HEK293 (cell line): ENCODE measurements at regions not wholly inside any gene's neighbourhood (a gene's known extent, or its start where the extent isn't known, plus 50 kb on each side); places are given as distances from the start of the nearest gene placed in this dataset.

Experiments
- OVOL3 ChIP-seq: fragments of 450-650 bp; formaldehyde crosslinking; IDR thresholded peaks from 2 replicates; pipeline ENCODE4 v1.5.1; 2016; ENCODE audit warnings: missing biosample characterization, missing genetic modification characterization
- TCF7L2 ChIP-seq: IDR thresholded peaks from 2 replicates; pipeline ENCODE4 v1.6.1; 2011; ENCODE audit warnings: low read depth, mild to moderate bottlenecking, inconsistent platforms, low read length, moderate library complexity, borderline replicate concordance
- ZNF202 ChIP-seq: fragments of 450-650 bp; formaldehyde crosslinking; IDR thresholded peaks from 2 replicates; pipeline ENCODE4 v1.5.1; 2016; ENCODE audit warnings: missing biosample characterization, missing genetic modification characterization, borderline replicate concordance
- TF ChIP-seq, protein P1 (sequence below): fragments of 450-650 bp; formaldehyde crosslinking; IDR thresholded peaks from 2 replicates; pipeline ENCODE4 v1.5.1; 2016; ENCODE audit warnings: missing biosample characterization, missing genetic modification characterization
- TF ChIP-seq, protein P2 (sequence below): sonication (generic); formaldehyde crosslinking; IDR thresholded peaks from 2 replicates; pipeline ENCODE4 v1.8.1; 2022; ENCODE audit warnings: mild to moderate bottlenecking, moderate library complexity, missing genetic modification reagents
- TF ChIP-seq, protein P3 (sequence below): fragments of 450-650 bp; formaldehyde crosslinking; IDR thresholded peaks from 2 replicates; pipeline ENCODE4 v1.5.1; 2017; ENCODE audit warnings: missing biosample characterization, mild to moderate bottlenecking, missing genetic modification characterization, moderate library complexity

DNA sequence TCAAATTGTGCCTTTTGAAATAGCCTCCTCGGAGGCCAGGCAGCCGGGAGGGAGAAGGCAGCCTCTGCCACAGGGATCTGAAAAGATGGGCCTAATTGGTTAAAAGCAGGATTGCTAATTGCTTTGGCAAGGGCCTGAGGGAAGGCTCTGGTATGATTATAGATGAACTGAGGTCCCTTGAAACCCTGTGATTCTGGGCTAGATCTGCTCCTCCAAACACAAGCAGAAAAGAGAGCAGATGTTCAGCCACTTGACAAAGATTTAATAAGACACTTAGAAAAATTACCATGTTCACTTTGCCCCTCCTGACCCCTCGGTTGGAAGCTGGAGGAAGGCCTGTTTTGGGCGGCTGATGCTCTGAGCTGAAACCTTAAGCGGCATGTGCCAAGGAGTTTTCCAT is 209.5 kb upstream of the MPHOSPH6 start:
- TF ChIP-seq TCF7L2 (no peak), ZNF202 (tag by site-specific recombination) (no peak), OVOL3 (tag by site-specific recombination) (no peak)
- TF ChIP-seq, protein P1, sequence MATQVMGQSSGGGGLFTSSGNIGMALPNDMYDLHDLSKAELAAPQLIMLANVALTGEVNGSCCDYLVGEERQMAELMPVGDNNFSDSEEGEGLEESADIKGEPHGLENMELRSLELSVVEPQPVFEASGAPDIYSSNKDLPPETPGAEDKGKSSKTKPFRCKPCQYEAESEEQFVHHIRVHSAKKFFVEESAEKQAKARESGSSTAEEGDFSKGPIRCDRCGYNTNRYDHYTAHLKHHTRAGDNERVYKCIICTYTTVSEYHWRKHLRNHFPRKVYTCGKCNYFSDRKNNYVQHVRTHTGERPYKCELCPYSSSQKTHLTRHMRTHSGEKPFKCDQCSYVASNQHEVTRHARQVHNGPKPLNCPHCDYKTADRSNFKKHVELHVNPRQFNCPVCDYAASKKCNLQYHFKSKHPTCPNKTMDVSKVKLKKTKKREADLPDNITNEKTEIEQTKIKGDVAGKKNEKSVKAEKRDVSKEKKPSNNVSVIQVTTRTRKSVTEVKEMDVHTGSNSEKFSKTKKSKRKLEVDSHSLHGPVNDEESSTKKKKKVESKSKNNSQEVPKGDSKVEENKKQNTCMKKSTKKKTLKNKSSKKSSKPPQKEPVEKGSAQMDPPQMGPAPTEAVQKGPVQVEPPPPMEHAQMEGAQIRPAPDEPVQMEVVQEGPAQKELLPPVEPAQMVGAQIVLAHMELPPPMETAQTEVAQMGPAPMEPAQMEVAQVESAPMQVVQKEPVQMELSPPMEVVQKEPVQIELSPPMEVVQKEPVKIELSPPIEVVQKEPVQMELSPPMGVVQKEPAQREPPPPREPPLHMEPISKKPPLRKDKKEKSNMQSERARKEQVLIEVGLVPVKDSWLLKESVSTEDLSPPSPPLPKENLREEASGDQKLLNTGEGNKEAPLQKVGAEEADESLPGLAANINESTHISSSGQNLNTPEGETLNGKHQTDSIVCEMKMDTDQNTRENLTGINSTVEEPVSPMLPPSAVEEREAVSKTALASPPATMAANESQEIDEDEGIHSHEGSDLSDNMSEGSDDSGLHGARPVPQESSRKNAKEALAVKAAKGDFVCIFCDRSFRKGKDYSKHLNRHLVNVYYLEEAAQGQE (tag by site-specific recombination) = no peak
- TF ChIP-seq, protein P2, sequence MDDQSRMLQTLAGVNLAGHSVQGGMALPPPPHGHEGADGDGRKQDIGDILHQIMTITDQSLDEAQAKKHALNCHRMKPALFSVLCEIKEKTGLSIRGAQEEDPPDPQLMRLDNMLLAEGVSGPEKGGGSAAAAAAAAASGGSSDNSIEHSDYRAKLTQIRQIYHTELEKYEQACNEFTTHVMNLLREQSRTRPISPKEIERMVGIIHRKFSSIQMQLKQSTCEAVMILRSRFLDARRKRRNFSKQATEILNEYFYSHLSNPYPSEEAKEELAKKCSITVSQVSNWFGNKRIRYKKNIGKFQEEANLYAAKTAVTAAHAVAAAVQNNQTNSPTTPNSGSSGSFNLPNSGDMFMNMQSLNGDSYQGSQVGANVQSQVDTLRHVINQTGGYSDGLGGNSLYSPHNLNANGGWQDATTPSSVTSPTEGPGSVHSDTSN = no peak
- TF ChIP-seq, protein P3, sequence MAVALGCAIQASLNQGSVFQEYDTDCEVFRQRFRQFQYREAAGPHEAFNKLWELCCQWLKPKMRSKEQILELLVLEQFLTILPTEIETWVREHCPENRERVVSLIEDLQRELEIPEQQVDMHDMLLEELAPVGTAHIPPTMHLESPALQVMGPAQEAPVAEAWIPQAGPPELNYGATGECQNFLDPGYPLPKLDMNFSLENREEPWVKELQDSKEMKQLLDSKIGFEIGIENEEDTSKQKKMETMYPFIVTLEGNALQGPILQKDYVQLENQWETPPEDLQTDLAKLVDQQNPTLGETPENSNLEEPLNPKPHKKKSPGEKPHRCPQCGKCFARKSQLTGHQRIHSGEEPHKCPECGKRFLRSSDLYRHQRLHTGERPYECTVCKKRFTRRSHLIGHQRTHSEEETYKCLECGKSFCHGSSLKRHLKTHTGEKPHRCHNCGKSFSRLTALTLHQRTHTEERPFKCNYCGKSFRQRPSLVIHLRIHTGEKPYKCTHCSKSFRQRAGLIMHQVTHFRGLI = no peak
